SK-N-SH treated with all-trans-retinoic acid at 6 μM for 48 hours (cell line): ENCODE measurements at regions not wholly inside any gene's neighbourhood (a gene's known extent, or its start where the extent isn't known, plus 50 kb on each side); places are given as distances from the start of the nearest gene placed in this dataset.

Experiments used
- ATAC-seq: fragments of 200-7000 bp; cut with Tn5 transposase; 3 replicates; pipeline ENCODE4 v1.9.1; 2020; ENCODE audit warnings: mild to moderate bottlenecking, moderate library complexity
- ARNTL ChIP-seq: fragments of 450-650 bp; formaldehyde crosslinking; IDR thresholded peaks from 2 replicates; pipeline ENCODE4 v1.5.0; 2020; ENCODE audit warnings: low read depth, mild to moderate bottlenecking, moderate library complexity, borderline replicate concordance
- BACH2 ChIP-seq: fragments of 250-450 bp; sonication (Bioruptor Pico); IDR thresholded peaks from 2 replicates; pipeline ENCODE4 v1.9.0; 2021; ENCODE audit warnings: mild to moderate bottlenecking, borderline replicate concordance
- CREB5 ChIP-seq: fragments of 250-450 bp; sonication (Bioruptor Pico); IDR thresholded peaks from 2 replicates; pipeline ENCODE4 v1.5.1; 2020; ENCODE audit warnings: low read depth, mild to moderate bottlenecking, moderate library complexity
- CSDC2 ChIP-seq: fragments of 250-450 bp; sonication (Bioruptor Pico); IDR thresholded peaks from 2 replicates; pipeline ENCODE4 v1.5.0; 2020; ENCODE audit warnings: mild to moderate bottlenecking, moderate library complexity
- CSRNP3 ChIP-seq: fragments of 250-450 bp; sonication (Bioruptor Pico); IDR thresholded peaks from 2 replicates; pipeline ENCODE4 v1.5.1; 2021; ENCODE audit warnings: mild to moderate bottlenecking, moderate library complexity
- ESRRG ChIP-seq: fragments of 250-450 bp; sonication (Bioruptor Pico); IDR thresholded peaks from 2 replicates; pipeline ENCODE4 v1.6.1; 2021; ENCODE audit warnings: mild to moderate bottlenecking
- GLIS3 ChIP-seq: fragments of 250-450 bp; sonication (Bioruptor Pico); IDR thresholded peaks from 2 replicates; pipeline ENCODE4 v1.5.0; 2020; ENCODE audit warnings: mild to moderate bottlenecking, moderate library complexity
- ISL1 ChIP-seq: fragments of 250-450 bp; sonication (Bioruptor Pico); IDR thresholded peaks from 2 replicates; pipeline ENCODE4 v2.1.2; 2022; ENCODE audit warnings: mild to moderate bottlenecking, moderate library complexity
- OSR1 ChIP-seq: fragments of 250-450 bp; sonication (Bioruptor Pico); IDR thresholded peaks from 2 replicates; pipeline ENCODE4 v1.8.0; 2022; ENCODE audit warnings: moderate library complexity, mild to moderate bottlenecking, inconsistent platforms
- PATZ1 ChIP-seq: fragments of 250-450 bp; sonication (Bioruptor Pico); IDR thresholded peaks from 2 replicates; pipeline ENCODE4 v1.8.0; 2020; ENCODE audit warnings: mild to moderate bottlenecking, moderate library complexity, borderline replicate concordance
- POU6F1 ChIP-seq: fragments of 250-450 bp; sonication (Bioruptor Pico); IDR thresholded peaks from 2 replicates; pipeline ENCODE4 v1.8.0; 2021; ENCODE audit warnings: low read depth, mild to moderate bottlenecking, moderate library complexity, borderline replicate concordance
- PPARA ChIP-seq: fragments of 250-450 bp; sonication (Bioruptor Pico); IDR thresholded peaks from 2 replicates; pipeline ENCODE4 v1.5.0; 2020; ENCODE audit warnings: mild to moderate bottlenecking, borderline replicate concordance
- RARB ChIP-seq: fragments of 250-450 bp; sonication (Bioruptor Pico); IDR thresholded peaks from 2 replicates; pipeline ENCODE4 v1.8.0; 2021; ENCODE audit warnings: mild to moderate bottlenecking, moderate library complexity
- SNAI2 ChIP-seq: fragments of 250-450 bp; sonication (Bioruptor Pico); IDR thresholded peaks from 2 replicates; pipeline ENCODE4 v1.5.0; 2020; ENCODE audit warnings: mild to moderate bottlenecking, moderate library complexity
- TCF4 ChIP-seq: fragments of 250-450 bp; sonication (Bioruptor Pico); IDR thresholded peaks from 2 replicates; pipeline ENCODE4 v1.8.0; 2021; ENCODE audit warnings: mild to moderate bottlenecking, moderate library complexity, borderline replicate concordance
- TOX ChIP-seq: fragments of 250-450 bp; sonication (Bioruptor Pico); IDR thresholded peaks from 2 replicates; pipeline ENCODE4 v1.8.0; 2021; ENCODE audit warnings: mild to moderate bottlenecking, moderate library complexity, borderline replicate concordance
- TSHZ2 ChIP-seq: fragments of 250-450 bp; sonication (Bioruptor Pico); IDR thresholded peaks from 2 replicates; pipeline ENCODE4 v1.5.0; 2020; ENCODE audit warnings: mild to moderate bottlenecking, moderate library complexity
- ZC3H10 ChIP-seq: fragments of 250-450 bp; sonication (Bioruptor Pico); IDR thresholded peaks from 2 replicates; pipeline ENCODE4 v1.5.1; 2021; ENCODE audit warnings: mild to moderate bottlenecking, moderate library complexity
- ZFP3 ChIP-seq: fragments of 250-450 bp; sonication (Bioruptor Pico); IDR thresholded peaks from 2 replicates; pipeline ENCODE4 v1.5.0; 2020; ENCODE audit warnings: mild to moderate bottlenecking, moderate library complexity
- ZFP30 ChIP-seq: fragments of 450-650 bp; formaldehyde crosslinking; IDR thresholded peaks from 2 replicates; pipeline ENCODE4 v1.5.0; 2022; ENCODE audit warnings: mild to moderate bottlenecking, moderate library complexity
- ZNF70 ChIP-seq: fragments of 450-650 bp; formaldehyde crosslinking; IDR thresholded peaks from 2 replicates; pipeline ENCODE4 v1.5.0; 2020; ENCODE audit warnings: mild to moderate bottlenecking, moderate library complexity
- ZNF8 ChIP-seq: fragments of 450-650 bp; formaldehyde crosslinking; IDR thresholded peaks from 2 replicates; pipeline ENCODE4 v1.5.0; 2020; ENCODE audit warnings: mild to moderate bottlenecking, moderate library complexity

GRCh38 chr3:181976526-181976925, 264.8 kb downstream of the SOX2 start:
- TF ChIP-seq CSRNP3 (CRISPR knock-in tag) = no peak
- no peak for TF ChIP-seq ZC3H10
- no peak for TF ChIP-seq ZNF70 (CRISPR knock-in tag)
- TF ChIP-seq ARNTL = no peak
- no peak for TF ChIP-seq TSHZ2 (CRISPR knock-in tag)
- no peak for TF ChIP-seq BACH2 (CRISPR knock-in tag)
- TF ChIP-seq PATZ1 (CRISPR knock-in tag) = no peak
- ATAC-seq = no peak

GRCh38 chr3:181985386-181985785, 273.7 kb downstream of the SOX2 start:
- no peak for ATAC-seq
- no peak for TF ChIP-seq PPARA
- TF ChIP-seq TOX = no peak
- TF ChIP-seq ZC3H10 = no peak
- TF ChIP-seq ZFP30 (CRISPR knock-in tag) = no peak
- no peak for TF ChIP-seq BACH2 (CRISPR knock-in tag)
- no peak for TF ChIP-seq ISL1

- ATAC-seq = no peak
- no peak for TF ChIP-seq ZNF70 (CRISPR knock-in tag)
- no peak for TF ChIP-seq ZFP3 (CRISPR knock-in tag)
- TF ChIP-seq CSDC2 (CRISPR knock-in tag) = no peak
- no peak for TF ChIP-seq SNAI2
- TF ChIP-seq ARNTL = no peak
Observed at GRCh38 chr3:181987736-181988135, 276.0 kb downstream of the SOX2 start.

- TF ChIP-seq CSRNP3 (CRISPR knock-in tag) (no peak), ZC3H10 (no peak), BACH2 (CRISPR knock-in tag) (no peak), ZFP3 (CRISPR knock-in tag) (no peak), ESRRG (no peak), POU6F1 (no peak), TCF4 (CRISPR knock-in tag) (no peak), GLIS3 (CRISPR knock-in tag) (no peak), RARB (CRISPR knock-in tag) (no peak), CREB5 (CRISPR knock-in tag) (no peak), SNAI2 (no peak), OSR1 (CRISPR knock-in tag) (no peak), ZNF8 (CRISPR knock-in tag) (no peak), TOX (no peak)
- ATAC-seq = no peak
Observed at GRCh38 chr3:181998828-181999227, 287.1 kb downstream of the SOX2 start.
